ENCODE measurements at regions not wholly inside any gene's neighbourhood (a gene's known extent, or its start where the extent isn't known, plus 50 kb on each side); places are given as distances from the start of the nearest gene placed in this dataset.
A peak's percentile ranks its signal among the peaks of the same experiment; 100 is the strongest.

GRCh38 chr4:121255986-121256750 is 92.0 kb upstream of the TNIP3 start:
- ChIA-PET POLR2A (no interaction called here), CTCF (interaction anchor here (10.2 kb wide), 1 partner anchor 65 kb away, joined by 78 read pairs; no protein-coding TSS in a partner anchor)
- H3K4me1 ChIP-seq (ENCODE audit: insufficient read depth, low read length): peaks cover 50% of the 10 kb centered on the region
- no peak overlapping the region for H3K4me3 ChIP-seq (ENCODE audit: low read length)
- no peaks in the 10 kb centered on the region for H3K9me3 Mint-ChIP-seq
- H3K27me3 ChIP-seq (ENCODE audit: insufficient read depth, low read length, poor library complexity, severe bottlenecking): no peaks in the 10 kb centered on the region
- H3K36me3 ChIP-seq (ENCODE audit: insufficient read depth, low read length): no peaks in the 10 kb centered on the region
- no peaks in the 10 kb centered on the region for H3K9me3 ChIP-seq (ENCODE audit: low read length)
- no peaks in the 10 kb centered on the region for H3K27me3 Mint-ChIP-seq
- peaks cover 47 to 67% (median 66%) of the 10 kb centered on the region in 3 donors for H3K4me1 Mint-ChIP-seq
- H3K27ac Mint-ChIP-seq: peak overlapping the region; percentile 78 to 99 (median 94)
- H3K27ac ChIP-seq (ENCODE audit: low read depth, low read length): no peak overlapping the region
- peak overlapping the region; percentile 8 to 80 (median 73) for H3K4me3 Mint-ChIP-seq
- DNase-seq: peak in 3 of 5 donors; percentile 10 to 71 (median 34)
- H3K36me3 Mint-ChIP-seq: peaks cover 0 to 4% (median 0%) of the 10 kb centered on the region in 3 donors

- H3K4me3 Mint-ChIP-seq: peak overlapping the region; percentile 40 to 76 (median 58)
- H3K9me3 Mint-ChIP-seq: no peaks in the 10 kb centered on the region
- H3K27me3 ChIP-seq (ENCODE audit: insufficient read depth, low read length, poor library complexity, severe bottlenecking): no peaks in the 10 kb centered on the region
- ChIA-PET CTCF (interaction anchor here (0.7 to 10.2 kb wide), 12 partner anchors 11 to 100 kb away, joined by 3 to 78 read pairs (median 4); no protein-coding TSS in a partner anchor), POLR2A (interaction anchor here (0.6 to 2.2 kb wide), 14 partner anchors 10 to 199 kb away, joined by 3 to 10 read pairs (median 4); no protein-coding TSS in a partner anchor)
- H3K27me3 Mint-ChIP-seq: no peaks in the 10 kb centered on the region
- no peak overlapping the region for H3K4me3 ChIP-seq (ENCODE audit: low read length)
- peak overlapping the region; percentile 94 to 99 (median 98) for H3K27ac Mint-ChIP-seq
- H3K27ac ChIP-seq (ENCODE audit: low read depth, low read length): peak overlapping the region; percentile 56
- H3K36me3 ChIP-seq (ENCODE audit: insufficient read depth, low read length): no peaks in the 10 kb centered on the region
- DNase-seq: peak in 4 of 5 donors; percentile 32 to 69 (median 56)
- peaks cover 52 to 78% (median 72%) of the 10 kb centered on the region in 3 donors for H3K4me1 Mint-ChIP-seq
- peaks cover 50% of the 10 kb centered on the region for H3K4me1 ChIP-seq (ENCODE audit: insufficient read depth, low read length)
- H3K9me3 ChIP-seq (ENCODE audit: low read length): no peaks in the 10 kb centered on the region
- peaks cover 0 to 4% (median 3%) of the 10 kb centered on the region in 3 donors for H3K36me3 Mint-ChIP-seq
Observed at GRCh38 chr4:121253961-121254360, 89.8 kb upstream of the TNIP3 start.

- peak; percentile 36 to 72 (median 39) for DNase-seq
- peaks cover 50 to 71% (median 65%) of the 10 kb centered on the region in 3 donors for H3K4me1 Mint-ChIP-seq
- Histone ChIP-seq H3K9me3 (ENCODE audit: low read length) (no peaks in the 10 kb centered on the region), H3K4me1 (ENCODE audit: insufficient read depth, low read length) (peaks cover 50% of the 10 kb centered on the region), H3K36me3 (ENCODE audit: insufficient read depth, low read length) (no peaks in the 10 kb centered on the region), H3K27ac (ENCODE audit: low read depth, low read length) (no peak overlapping the region), H3K27me3 (ENCODE audit: insufficient read depth, low read length, poor library complexity, severe bottlenecking) (no peaks in the 10 kb centered on the region), H3K4me3 (ENCODE audit: low read length) (no peak overlapping the region)
- ChIA-PET POLR2A (no interaction called here), CTCF (interaction anchor here (0.7 to 10.2 kb wide), 11 partner anchors 9 to 72 kb away, joined by 3 to 78 read pairs (median 4); no protein-coding TSS in a partner anchor)
- H3K36me3 Mint-ChIP-seq: peaks cover 0 to 5% (median 4%) of the 10 kb centered on the region in 3 donors
- no peaks in the 10 kb centered on the region for H3K27me3 Mint-ChIP-seq
- peak overlapping the region in 3 of 7 donors; percentile 2 to 67 (median 36) for H3K4me3 Mint-ChIP-seq
- H3K9me3 Mint-ChIP-seq: no peaks in the 10 kb centered on the region
- H3K27ac Mint-ChIP-seq: peak overlapping the region; percentile 48 to 86 (median 78)
Observed at GRCh38 chr4:121252224-121252806, 88.2 kb upstream of the TNIP3 start.

GRCh38 chr4:121248747-121249146 is 84.6 kb upstream of the TNIP3 start:
- H3K4me3 ChIP-seq (ENCODE audit: low read length): no peak overlapping the region
- CTCF ChIA-PET: interaction anchor here (1.0 to 10.2 kb wide), 4 partner anchors 21 to 58 kb away, joined by 3 to 78 read pairs (median 8); no protein-coding TSS in a partner anchor
- H3K4me3 Mint-ChIP-seq: no peak overlapping the region
- no peaks in the 10 kb centered on the region for H3K36me3 ChIP-seq (ENCODE audit: insufficient read depth, low read length)
- no peak overlapping the region for H3K27ac Mint-ChIP-seq
- no peak for DNase-seq
- H3K27ac ChIP-seq (ENCODE audit: low read depth, low read length): no peak overlapping the region
- H3K4me1 ChIP-seq (ENCODE audit: insufficient read depth, low read length): peaks cover 22% of the 10 kb centered on the region
- H3K4me1 Mint-ChIP-seq: peaks cover 24 to 46% (median 35%) of the 10 kb centered on the region in 3 donors
- peaks cover 0 to 7% (median 0%) of the 10 kb centered on the region in 3 donors for H3K36me3 Mint-ChIP-seq
- no peaks in the 10 kb centered on the region for H3K9me3 ChIP-seq (ENCODE audit: low read length)
- H3K9me3 Mint-ChIP-seq: no peaks in the 10 kb centered on the region
- no peaks in the 10 kb centered on the region for H3K27me3 ChIP-seq (ENCODE audit: insufficient read depth, low read length, poor library complexity, severe bottlenecking)
- no peaks in the 10 kb centered on the region for H3K27me3 Mint-ChIP-seq
- POLR2A ChIA-PET: no interaction called here

- no peak overlapping the region for H3K27ac ChIP-seq (ENCODE audit: low read depth, low read length)
- ChIA-PET POLR2A (no interaction called here), CTCF (no interaction called here)
- peaks cover 19 to 48% (median 31%) of the 10 kb centered on the region in 3 donors for H3K4me1 Mint-ChIP-seq
- H3K27me3 Mint-ChIP-seq: no peaks in the 10 kb centered on the region
- H3K4me1 ChIP-seq (ENCODE audit: insufficient read depth, low read length): peaks cover 10% of the 10 kb centered on the region
- H3K27ac Mint-ChIP-seq: peak overlapping the region in 4 of 8 donors; percentile 0 to 82 (median 26)
- no peak overlapping the region for H3K4me3 ChIP-seq (ENCODE audit: low read length)
- H3K36me3 Mint-ChIP-seq: peaks cover 0 to 7% (median 1%) of the 10 kb centered on the region in 3 donors
- H3K27me3 ChIP-seq (ENCODE audit: insufficient read depth, low read length, poor library complexity, severe bottlenecking): no peaks in the 10 kb centered on the region
- no peaks in the 10 kb centered on the region for H3K9me3 ChIP-seq (ENCODE audit: low read length)
- no peak for DNase-seq
- no peak overlapping the region for H3K4me3 Mint-ChIP-seq
- no peaks in the 10 kb centered on the region for H3K9me3 Mint-ChIP-seq
- no peaks in the 10 kb centered on the region for H3K36me3 ChIP-seq (ENCODE audit: insufficient read depth, low read length)
Observed at GRCh38 chr4:121246698-121247097, 82.6 kb upstream of the TNIP3 start.

GRCh38 chr4:121243485-121243884 is 79.4 kb upstream of the TNIP3 start:
- H3K36me3 Mint-ChIP-seq: peaks cover 0 to 4% (median 1%) of the 10 kb centered on the region in 3 donors
- H3K4me1 Mint-ChIP-seq: peaks cover 13 to 32% (median 21%) of the 10 kb centered on the region in 3 donors
- Histone ChIP-seq H3K27me3 (ENCODE audit: insufficient read depth, low read length, poor library complexity, severe bottlenecking) (no peaks in the 10 kb centered on the region), H3K27ac (ENCODE audit: low read depth, low read length) (no peak overlapping the region), H3K36me3 (ENCODE audit: insufficient read depth, low read length) (no peaks in the 10 kb centered on the region), H3K4me3 (ENCODE audit: low read length) (peak overlapping the region; percentile 16), H3K9me3 (ENCODE audit: low read length) (no peaks in the 10 kb centered on the region), H3K4me1 (ENCODE audit: insufficient read depth, low read length) (peaks cover 8% of the 10 kb centered on the region)
- H3K27me3 Mint-ChIP-seq: no peaks in the 10 kb centered on the region
- ChIA-PET POLR2A (interaction anchor here (0.7 to 1.8 kb wide), 4 partner anchors 11 to 90 kb away, joined by 3 to 10 read pairs (median 4); no protein-coding TSS in a partner anchor), CTCF (interaction anchor here (1.1 to 2.9 kb wide), 8 partner anchors 9 to 65 kb away, joined by 3 to 16 read pairs (median 10); no protein-coding TSS in a partner anchor)
- H3K4me3 Mint-ChIP-seq: peak overlapping the region; percentile 74 to 89 (median 85)
- no peak for DNase-seq
- H3K9me3 Mint-ChIP-seq: no peaks in the 10 kb centered on the region
- peak overlapping the region in 6 of 8 donors; percentile 21 to 83 (median 66) for H3K27ac Mint-ChIP-seq

GRCh38 chr4:121242188-121242750 is 78.1 kb upstream of the TNIP3 start:
- peaks cover 8% of the 10 kb centered on the region for H3K4me1 ChIP-seq (ENCODE audit: insufficient read depth, low read length)
- no peak overlapping the region for H3K27ac Mint-ChIP-seq
- peaks cover 0 to 3% (median 1%) of the 10 kb centered on the region in 3 donors for H3K36me3 Mint-ChIP-seq
- ChIA-PET POLR2A (interaction anchor here (1.3 to 1.8 kb wide), 3 partner anchors 12 to 52 kb away, joined by 3 to 10 read pairs (median 4); no protein-coding TSS in a partner anchor), CTCF (interaction anchor here (1.0 to 2.9 kb wide), 8 partner anchors 9 to 66 kb away, joined by 3 to 16 read pairs (median 10); no protein-coding TSS in a partner anchor)
- no peak overlapping the region for H3K4me3 ChIP-seq (ENCODE audit: low read length)
- H3K9me3 ChIP-seq (ENCODE audit: low read length): no peaks in the 10 kb centered on the region
- H3K27me3 Mint-ChIP-seq: no peaks in the 10 kb centered on the region
- no peak overlapping the region for H3K27ac ChIP-seq (ENCODE audit: low read depth, low read length)
- H3K4me1 Mint-ChIP-seq: peaks cover 13 to 32% (median 21%) of the 10 kb centered on the region in 3 donors
- H3K27me3 ChIP-seq (ENCODE audit: insufficient read depth, low read length, poor library complexity, severe bottlenecking): no peaks in the 10 kb centered on the region
- H3K4me3 Mint-ChIP-seq: peak overlapping the region in 2 of 7 donors; percentile 13 to 24
- no peak for DNase-seq
- no peaks in the 10 kb centered on the region for H3K36me3 ChIP-seq (ENCODE audit: insufficient read depth, low read length)
- H3K9me3 Mint-ChIP-seq: no peaks in the 10 kb centered on the region

Measured in CD8-positive, alpha-beta memory T cell (primary cell).